HG03342 (cell line): ENCODE measurements at regions not wholly inside any gene's neighbourhood (a gene's known extent, or its start where the extent isn't known, plus 50 kb on each side); places are given as distances from the start of the nearest gene placed in this dataset.
"Not testable (repeated sequence)": the region's sequence is repeated elsewhere in the genome, so short reads cannot be mapped to it uniquely, and the experiment has no call there.

ENCODE experiments used
- ATAC-seq: cut with Tn5 transposase; IDR thresholded peaks from one replicate; pipeline ENCODE4 v1.9.1; 2021; ENCODE audit warnings: mild to moderate bottlenecking, moderate library complexity; ENCODE audit not compliant: unreplicated experiment

GRCh38 chr2:180699657-180700361 is 280.6 kb upstream of the UBE2E3 start:
- ATAC-seq, result no peak

- no peak for ATAC-seq
Measured at GRCh38 chr2:180698668-180699067, 281.7 kb upstream of the UBE2E3 start.

- no peak for ATAC-seq
Measured at GRCh38 chr2:180695586-180696401, 284.6 kb upstream of the UBE2E3 start.

GRCh38 chr2:180694445-180695421 is 285.7 kb upstream of the UBE2E3 start:
- no peak for ATAC-seq

GRCh38 chr2:180692322-180692721 is 288.1 kb upstream of the UBE2E3 start:
- ATAC-seq, result no peak

- ATAC-seq, result not testable (repeated sequence)
Measured at GRCh38 chr2:180691855-180692223, 288.6 kb upstream of the UBE2E3 start.

- not testable (repeated sequence) for ATAC-seq
Measured at GRCh38 chr2:180691186-180691854, 289.1 kb upstream of the UBE2E3 start.

GRCh38 chr2:180690611-180691010 is 289.8 kb upstream of the UBE2E3 start:
- no peak for ATAC-seq

GRCh38 chr2:180682871-180683270 is 297.5 kb upstream of the UBE2E3 start:
- no peak for ATAC-seq

- ATAC-seq, result no peak
Measured at GRCh38 chr2:180679693-180680092, 300.7 kb upstream of the UBE2E3 start.

- no peak for ATAC-seq
Measured at GRCh38 chr2:180678625-180678972, 301.8 kb upstream of the UBE2E3 start.

GRCh38 chr2:180677930-180678624 is 302.3 kb upstream of the UBE2E3 start:
- no peak for ATAC-seq

GRCh38 chr2:180677200-180677599 is 303.2 kb upstream of the UBE2E3 start:
- no peak for ATAC-seq

- no peak for ATAC-seq
Measured at GRCh38 chr2:180676520-180677025, 303.8 kb upstream of the UBE2E3 start.

GRCh38 chr2:180675170-180675569 is 305.2 kb upstream of the UBE2E3 start:
- no peak for ATAC-seq

GRCh38 chr2:180672377-180672776 is 308.0 kb upstream of the UBE2E3 start:
- ATAC-seq, result no peak

- no peak for ATAC-seq
Measured at GRCh38 chr2:180670302-180671003, 310.0 kb upstream of the UBE2E3 start.

GRCh38 chr2:180669016-180669415 is 311.4 kb upstream of the UBE2E3 start:
- ATAC-seq, result no peak

GRCh38 chr2:180664507-180664906 is 315.9 kb upstream of the UBE2E3 start:
- ATAC-seq, result no peak
